Limb (tissue), 2 donors: ENCODE measurements at regions not wholly inside any gene's neighbourhood (a gene's known extent, or its start where the extent isn't known, plus 50 kb on each side); places are given as distances from the start of the nearest gene placed in this dataset.
"Not testable (repeated sequence)": the region's sequence is repeated elsewhere in the genome, so short reads cannot be mapped to it uniquely, and the experiment has no call there.

ENCODE experiments used
- DNase-seq, 2 donors: peaks; one replicate each; pipeline ENCODE4 v3.0.0-alpha.2; 2016; ENCODE audit errors: extremely low spot score in 2 of 2

DNA sequence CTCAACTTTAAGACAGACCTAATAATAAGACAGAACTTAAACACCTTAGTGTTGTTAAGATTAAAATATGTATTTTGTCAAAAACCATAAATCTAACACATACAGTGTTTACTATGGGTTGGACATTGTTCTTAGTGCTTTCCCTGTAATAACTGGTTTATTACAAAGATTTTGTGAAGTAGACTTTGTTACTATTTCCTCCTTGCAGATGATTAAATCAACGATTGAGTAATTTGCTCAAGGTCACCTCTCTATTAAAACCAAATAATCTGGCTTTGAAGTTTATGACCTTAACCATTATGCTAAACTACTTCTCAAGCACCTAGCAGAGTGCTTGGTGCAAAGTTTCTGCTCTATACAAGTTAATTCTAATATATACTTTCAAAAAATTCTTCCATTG lies 102.7 kb upstream of the FAM3C start:
- no peak for DNase-seq

DNA sequence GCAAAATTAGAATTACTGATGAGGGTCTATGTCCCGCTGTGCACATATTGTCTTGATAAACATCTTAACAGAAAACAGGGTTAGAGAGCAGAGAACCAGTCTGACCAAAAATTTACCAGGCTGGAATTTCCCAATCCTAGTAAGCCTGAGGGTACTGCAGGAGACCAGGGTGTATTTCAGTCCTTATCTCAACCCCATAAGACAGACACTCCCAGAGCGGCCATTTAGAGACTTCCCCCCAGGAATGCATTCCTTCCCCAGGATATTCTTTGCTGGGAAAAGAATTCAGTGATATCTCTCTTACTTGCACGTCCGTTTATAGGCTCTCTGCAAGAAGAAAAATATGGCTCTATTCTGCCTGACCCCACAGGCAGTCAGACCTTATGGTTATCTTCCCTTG lies 101.4 kb upstream of the FAM3C start:
- DNase-seq, result not testable (repeated sequence)

DNA sequence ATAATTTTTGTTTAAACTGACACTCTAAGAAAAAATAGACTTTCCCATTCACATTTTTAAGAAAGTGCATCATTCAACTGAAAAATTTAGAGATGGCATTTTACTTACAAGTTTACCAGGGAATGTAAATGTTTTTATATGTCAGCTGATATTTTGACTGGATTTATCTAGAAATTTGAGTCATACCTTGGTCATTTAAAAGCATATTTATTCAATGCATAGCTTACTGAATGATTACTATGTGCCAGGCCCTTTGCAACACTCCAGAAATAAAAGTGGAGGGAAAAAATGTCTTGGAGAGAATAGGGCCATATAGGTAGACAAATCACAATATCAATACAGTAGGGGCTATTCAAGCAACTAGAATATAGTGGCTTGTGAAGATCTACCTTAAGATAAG lies 98.4 kb upstream of the FAM3C start:
- no peak for DNase-seq

DNA sequence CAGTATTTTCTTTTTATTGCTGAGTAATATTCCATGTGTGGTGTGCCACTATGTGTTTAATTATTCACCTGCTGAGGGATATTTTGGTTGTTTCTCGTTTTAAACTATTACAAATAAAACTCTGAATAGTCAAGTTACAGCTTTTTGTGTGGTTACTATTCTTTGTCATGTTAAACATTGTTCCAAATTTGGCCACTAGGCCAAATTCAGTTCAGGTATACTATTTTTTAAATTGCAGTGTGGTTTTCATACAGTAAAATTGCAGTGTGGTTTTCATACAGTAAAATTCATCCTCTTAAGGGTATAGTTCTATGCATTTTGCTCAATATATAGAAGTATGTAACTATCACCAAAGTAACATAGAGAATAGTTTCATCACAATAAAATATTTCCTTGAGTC lies 97.4 kb upstream of the FAM3C start:
- DNase-seq, result no peak

- DNase-seq, result no peak
Measured at GRCh38 chr7:121490309-121490708, 94.2 kb upstream of the FAM3C start.

- DNase-seq, result no peak
Measured at GRCh38 chr7:121489440-121489839, 93.3 kb upstream of the FAM3C start.

GRCh38 chr7:121488111-121488650 lies 92.1 kb upstream of the FAM3C start:
- no peak for DNase-seq

DNA sequence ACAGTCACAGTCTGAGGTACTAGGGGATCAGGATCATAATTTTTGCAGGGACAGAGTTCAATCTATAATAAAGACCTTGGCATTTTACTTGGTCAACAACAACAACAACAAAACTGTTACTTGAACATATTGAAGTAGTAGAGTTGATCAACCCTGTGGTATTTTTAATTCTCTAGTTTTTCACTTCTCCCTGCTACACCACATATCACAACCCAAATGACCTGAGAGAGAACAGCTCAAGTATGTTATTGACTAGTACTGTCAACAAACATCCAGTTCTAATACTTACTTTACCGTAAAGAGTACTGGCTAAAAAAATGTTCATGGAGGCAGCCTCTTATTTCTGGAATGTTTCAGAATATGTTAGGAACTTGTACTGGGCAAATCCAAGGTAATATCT lies 90.5 kb upstream of the FAM3C start:
- DNase-seq, result no peak

DNA sequence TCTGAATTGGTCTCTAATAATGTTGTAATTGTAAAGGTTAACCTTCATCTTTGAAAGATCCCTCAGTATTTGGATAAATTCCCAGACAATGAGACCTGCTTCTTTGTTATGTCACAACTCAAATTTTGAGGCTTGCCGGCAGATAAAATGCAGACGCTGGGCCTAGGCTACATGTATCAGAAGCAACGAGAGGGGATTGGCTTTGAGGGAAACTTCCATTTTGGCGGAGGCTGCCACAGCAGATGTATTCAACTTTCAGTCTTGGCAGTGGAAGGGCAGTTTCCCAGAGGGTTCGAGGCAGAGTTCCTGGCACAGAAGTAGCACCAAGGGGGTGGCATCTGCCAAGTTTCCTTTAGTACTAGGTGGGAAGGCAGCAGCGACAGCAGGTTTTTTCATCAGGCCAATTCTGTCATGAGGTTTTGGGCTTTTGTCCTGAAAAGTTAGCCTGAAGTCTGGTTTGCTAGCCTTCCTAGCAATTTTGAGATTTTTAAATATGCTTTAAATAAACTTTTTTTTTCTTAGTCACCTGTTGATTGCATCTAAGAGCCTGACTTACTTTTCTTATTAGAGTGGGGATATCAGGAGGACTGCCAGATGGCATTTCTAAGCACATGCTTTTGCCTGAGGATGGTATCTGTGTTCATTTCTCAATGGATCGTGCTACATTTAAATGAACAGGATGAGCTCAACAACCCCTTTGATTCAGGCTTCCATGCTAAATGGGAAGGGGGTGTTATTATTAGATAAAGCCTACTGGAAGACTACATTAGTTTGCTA lies 89.5 kb upstream of the FAM3C start:
- peak in 1 of 2 donors; percentile 53 for DNase-seq

- DNase-seq, result no peak
Measured at GRCh38 chr7:121484089-121484763, 88.1 kb upstream of the FAM3C start.

DNA sequence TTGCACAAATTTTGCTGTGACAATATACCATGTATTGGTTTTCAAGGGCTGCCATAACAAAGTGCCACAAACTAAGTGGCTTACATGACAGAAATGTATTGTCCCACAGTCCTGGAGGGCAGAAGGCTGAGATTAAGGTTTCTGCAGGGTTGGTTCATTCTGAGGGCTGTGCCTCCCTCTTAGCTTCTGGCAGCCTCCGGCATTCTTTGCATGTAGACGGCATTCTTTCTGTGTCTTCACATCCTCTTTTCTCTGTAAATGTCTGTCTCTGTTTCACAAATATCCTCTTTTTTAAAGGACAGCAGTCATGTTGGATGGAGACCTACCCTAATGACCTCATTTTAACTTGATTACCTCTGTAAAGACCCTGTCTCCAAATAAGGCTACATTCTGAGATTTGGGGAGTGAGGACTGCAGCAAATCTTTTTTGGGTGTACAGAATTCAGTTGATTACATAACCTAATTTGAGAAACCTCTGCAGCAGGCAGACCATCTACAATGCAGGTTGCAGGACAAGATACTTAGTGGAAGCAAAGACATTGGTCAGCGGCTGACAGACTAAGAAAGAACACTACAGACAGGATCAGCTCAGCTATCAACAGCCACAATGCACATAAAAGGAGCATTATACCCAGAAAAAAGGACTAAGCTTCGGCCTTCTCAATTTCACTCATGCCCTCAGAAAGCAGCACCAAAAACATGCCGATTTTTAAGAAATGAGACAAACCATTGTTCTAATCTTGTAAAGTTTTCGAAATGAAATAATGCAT lies 84.6 kb upstream of the FAM3C start:
- no peak for DNase-seq

GRCh38 chr7:121480058-121480457 lies 84.0 kb upstream of the FAM3C start:
- DNase-seq, result no peak

- no peak for DNase-seq
Measured at GRCh38 chr7:121479466-121479865, 83.4 kb upstream of the FAM3C start.

DNA sequence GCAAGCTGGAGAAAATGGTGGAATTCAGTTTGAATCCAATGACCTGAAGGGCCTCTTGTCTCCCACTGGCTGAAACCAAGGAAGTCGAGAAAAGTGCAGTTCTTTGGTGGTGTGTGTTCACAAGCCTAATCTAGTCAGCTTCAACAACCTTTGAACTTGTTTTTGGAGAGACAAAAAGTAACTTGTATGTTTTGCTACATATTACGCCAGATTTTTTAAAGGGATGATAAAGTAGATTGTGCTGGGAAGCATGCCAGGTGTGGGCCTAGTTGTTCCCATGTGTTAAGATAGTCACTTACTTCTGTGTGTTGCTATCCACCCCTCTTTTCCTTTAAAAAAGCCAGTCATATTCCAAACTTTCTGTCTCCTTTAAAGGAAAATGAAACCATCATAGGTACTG lies 79.7 kb upstream of the FAM3C start:
- no peak for DNase-seq

- no peak for DNase-seq
Measured at GRCh38 chr7:121474301-121474673, 78.2 kb upstream of the FAM3C start.

DNA sequence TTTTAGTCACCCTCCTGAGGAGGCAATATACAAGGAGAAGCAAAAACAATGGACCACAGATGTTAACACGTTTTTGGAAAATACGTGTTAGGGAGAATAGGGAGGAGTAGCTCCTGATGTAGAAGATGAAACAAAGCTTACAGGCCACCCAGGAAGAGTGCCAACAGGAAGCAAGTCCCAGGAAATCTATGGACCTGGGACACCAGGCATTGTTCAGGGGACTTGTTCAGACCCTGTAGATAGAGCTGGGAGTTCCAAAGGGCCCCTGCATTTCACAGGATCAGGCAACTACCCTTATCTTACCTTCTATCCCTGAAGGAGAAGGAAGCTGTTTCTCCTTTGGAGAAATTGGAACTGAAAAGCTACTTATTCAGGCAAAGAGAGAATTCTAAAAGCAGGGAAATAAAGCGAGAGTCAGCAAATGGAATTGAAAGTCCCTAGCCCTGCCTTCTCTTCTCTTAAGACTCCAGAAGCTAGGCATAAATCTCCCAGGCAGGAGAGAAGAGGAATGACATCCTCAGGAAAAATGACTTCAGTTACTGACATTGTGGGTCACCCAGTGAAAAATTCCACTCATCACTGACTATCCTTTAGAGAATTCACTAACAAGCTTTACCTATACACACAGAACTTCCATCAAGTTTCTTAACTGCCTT lies 77.7 kb upstream of the FAM3C start:
- no peak for DNase-seq

GRCh38 chr7:121466455-121466854 lies 70.3 kb upstream of the FAM3C start:
- DNase-seq, result no peak

GRCh38 chr7:121459148-121459547 lies 63.0 kb upstream of the FAM3C start:
- DNase-seq, result no peak

DNA sequence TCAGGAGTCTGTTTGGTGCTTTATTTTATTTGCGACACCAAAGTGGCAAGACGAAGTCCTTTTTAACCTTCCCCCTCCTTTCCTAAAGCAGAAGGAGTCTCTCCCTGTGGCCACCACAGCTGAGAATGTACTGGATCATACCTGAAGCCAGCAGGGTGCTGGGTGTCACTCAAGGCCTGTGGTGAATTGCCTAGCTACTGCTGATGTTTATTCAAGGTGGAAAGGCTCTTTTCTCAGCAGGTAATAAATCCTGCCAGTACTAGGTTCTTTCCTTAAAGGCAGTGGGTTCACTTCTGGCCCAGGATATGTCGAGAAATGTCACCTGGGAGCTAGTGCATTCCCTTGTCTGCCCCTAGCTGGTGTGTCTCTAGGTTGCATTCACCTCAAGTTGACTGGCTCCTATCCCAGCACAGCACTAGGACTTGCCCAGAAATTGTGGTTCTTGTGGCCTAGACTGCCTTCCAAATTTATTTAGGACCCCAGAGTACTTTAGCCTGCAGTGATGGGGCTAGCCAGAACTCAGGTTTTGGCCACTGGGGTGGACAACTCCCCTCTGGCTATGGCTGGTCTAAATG lies 60.8 kb upstream of the FAM3C start:
- DNase-seq, result no peak

- no peak for DNase-seq
Measured at GRCh38 chr7:121456015-121456414, 59.9 kb upstream of the FAM3C start.

- DNase-seq, result no peak
Measured at GRCh38 chr7:121452389-121452788, 56.3 kb upstream of the FAM3C start.
